ENCODE measurements at regions not wholly inside any gene's neighbourhood (a gene's known extent, or its start where the extent isn't known, plus 50 kb on each side); places are given as distances from the start of the nearest gene placed in this dataset.
"Not testable (repeated sequence)": the region's sequence is repeated elsewhere in the genome, so short reads cannot be mapped to it uniquely, and the experiment has no call there.

DNA sequence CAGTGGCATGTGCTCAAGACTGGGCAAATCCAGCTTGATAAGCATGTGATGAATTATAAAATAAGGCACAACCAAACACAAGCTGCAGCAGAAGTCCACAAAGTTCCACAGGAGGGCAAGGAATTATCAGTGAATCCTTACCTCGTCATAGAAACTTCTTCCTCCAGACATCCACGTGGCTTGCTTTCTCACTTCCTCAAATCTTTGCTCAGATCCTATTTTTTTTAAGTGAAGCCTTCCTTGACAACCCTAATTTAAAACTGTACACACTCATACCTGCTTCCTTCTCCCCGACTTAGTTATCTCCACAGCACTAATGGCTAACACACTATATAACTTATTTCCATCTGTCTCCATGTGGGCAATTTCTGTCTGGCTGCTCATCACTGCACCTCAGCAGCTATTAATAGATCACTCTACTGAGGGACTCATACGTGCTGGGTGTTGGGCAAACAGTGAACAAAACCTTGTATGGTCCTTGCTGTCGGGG lies 320.7 kb downstream of the KLF13 start:
- in situ Hi-C loops (cut with HindIII; ENCODE audit: low sequenced_read_pairs) = not testable (repeated sequence)

GRCh38 chr15:31649634-31650033 lies 323.0 kb downstream of the KLF13 start:
- in situ Hi-C loops (cut with HindIII; ENCODE audit: low sequenced_read_pairs) = not testable (repeated sequence)

DNA sequence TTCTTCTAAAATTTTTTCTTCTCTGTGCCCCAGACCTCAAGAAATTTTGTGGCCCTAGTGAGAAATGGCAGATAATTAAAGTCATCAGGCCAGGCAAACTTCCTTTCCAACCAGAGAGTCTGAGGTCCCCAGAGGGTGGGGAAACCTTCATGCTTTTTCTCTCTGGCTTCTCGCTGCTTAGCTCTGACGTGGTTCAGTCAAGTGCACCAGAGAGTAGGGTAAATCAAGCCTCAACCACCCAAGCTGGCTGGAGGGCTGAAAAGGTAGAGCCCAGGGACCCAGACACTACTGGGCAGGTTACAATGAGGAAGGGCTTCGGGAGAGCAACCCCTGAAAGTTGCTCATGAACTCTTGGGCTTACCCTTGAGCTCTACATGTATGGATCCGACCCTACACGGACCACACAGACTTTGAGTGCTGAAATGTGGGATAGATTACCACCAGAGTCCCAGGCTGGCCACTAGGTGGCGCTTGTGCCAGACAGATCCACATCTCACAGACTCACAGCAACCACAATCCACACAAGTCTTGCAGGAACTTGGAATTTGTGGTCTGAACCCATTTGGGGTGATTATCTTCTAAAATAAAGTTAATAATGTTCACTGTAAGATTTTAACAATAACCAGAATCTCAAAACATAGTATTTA lies 323.5 kb downstream of the KLF13 start:
- in situ Hi-C loops (cut with HindIII; ENCODE audit: low sequenced_read_pairs) = not testable (repeated sequence)

DNA sequence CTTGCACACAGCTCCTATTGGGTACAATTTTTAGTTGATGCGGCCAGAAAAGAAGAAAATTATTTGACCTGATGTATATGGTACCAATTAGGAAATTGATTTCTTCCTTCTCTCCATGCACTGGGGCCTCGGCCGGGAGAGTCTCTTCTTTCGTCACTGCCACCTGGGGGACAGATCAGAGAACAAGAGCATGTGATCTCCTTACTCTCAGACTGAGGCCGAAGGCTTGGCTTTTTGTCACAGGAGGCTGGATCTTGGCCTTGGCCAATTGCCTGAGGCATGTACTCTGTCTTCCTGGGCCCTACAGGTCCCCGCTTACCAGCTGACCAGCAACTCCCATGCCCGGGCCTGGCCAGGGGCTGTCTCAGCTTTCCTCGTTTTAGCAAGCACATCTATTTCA lies 330.3 kb downstream of the KLF13 start:
- in situ Hi-C loops (cut with HindIII; ENCODE audit: low sequenced_read_pairs) = not testable (repeated sequence)

DNA sequence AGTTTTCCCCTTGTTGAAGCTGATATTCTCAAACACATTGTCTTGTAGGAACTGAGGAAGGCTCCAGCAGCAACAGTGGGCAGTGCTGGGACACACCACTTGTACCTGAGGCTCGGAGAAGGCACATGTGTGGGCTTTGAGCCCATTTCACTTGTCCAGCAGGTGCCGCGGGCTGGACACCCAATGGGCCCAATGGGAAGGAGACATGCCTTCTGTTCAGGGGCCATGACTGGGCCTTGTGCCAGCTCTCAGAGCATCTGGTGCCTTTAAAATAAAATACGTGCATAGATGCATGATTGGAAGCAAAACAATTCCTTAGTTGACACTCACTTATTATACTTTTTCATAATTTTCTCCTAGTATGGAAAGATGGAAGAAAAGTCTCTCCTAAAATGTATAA lies 334.2 kb downstream of the KLF13 start:
- in situ Hi-C loops (cut with HindIII; ENCODE audit: low sequenced_read_pairs) = no loop called here

DNA sequence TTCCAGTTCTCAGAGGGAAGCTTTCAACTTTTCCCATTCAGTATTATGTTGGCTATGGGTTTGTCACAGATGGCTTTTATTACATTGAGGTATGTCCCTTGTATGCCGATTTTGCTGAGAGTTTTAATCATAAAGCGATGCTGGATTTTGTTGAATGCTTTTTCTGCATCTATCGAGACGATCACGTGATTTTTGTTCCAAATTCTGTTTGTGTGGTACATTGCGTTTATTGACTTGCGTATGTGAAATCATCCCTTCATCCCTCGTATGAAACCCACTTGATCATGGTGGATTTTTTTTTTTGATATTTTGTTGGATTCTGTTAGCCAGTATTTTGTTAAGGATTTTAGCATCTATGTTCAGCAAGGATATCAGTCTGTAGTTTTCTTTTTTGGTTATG lies 339.1 kb downstream of the KLF13 start:
- in situ Hi-C loops (cut with HindIII; ENCODE audit: low sequenced_read_pairs) = not testable (repeated sequence)

GRCh38 chr15:31669158-31669908 lies 342.7 kb downstream of the KLF13 start:
- in situ Hi-C loops (cut with HindIII; ENCODE audit: low sequenced_read_pairs) = not testable (repeated sequence)

DNA sequence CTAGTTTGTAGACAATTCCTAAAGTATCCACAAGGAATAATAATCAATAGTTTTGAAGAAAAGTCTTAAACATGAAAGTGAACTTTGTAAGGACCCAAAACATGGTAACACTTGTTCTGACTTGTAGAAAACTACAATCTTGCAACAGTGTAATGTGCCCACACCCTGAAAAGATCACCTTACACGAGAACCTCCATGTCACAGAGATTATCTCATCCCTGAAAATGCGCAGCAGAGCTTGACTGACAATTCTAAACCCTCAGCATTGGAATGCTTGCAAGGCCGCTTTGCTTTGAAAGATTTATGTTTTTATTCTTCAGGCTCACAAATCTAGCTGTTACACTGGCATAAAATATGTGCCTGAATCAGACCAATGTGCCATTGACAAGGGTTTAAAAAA lies 346.6 kb downstream of the KLF13 start:
- in situ Hi-C loops (cut with HindIII; ENCODE audit: low sequenced_read_pairs) = not testable (repeated sequence)

DNA sequence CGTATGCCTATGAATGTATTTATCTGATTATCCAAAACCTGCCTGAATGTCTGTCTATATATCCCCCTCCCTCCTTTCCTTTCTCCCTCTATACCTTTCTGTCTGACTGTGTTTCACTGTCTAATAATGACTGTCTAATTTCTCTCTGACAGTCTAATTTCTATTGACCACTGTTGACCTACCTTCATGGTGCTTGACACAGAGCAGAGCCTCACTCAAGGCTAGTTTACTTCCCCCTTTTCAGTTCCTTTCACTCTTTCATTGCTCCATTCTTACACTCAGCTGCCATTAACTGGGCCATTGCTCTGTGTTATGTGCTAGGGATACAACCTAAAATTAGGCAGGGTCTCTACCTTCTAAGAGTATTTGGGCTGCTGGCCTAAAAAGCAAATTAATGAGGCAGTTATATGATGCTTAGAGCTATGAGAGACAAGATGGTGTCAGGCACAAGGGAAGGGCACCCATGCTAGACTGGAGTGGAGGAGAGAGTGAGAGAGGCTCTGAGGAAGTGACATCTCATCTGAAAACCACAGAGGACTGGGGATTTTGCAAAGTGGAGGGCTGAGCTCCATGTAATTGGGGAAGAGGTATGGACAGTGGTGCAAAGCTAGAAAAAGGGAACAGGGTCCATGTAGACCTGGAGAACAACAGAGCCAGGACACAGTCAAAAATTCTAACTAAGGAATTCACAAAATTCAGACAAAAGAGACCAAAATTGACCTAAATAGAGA lies 348.6 kb upstream of the CHRNA7 start:
- in situ Hi-C loops (cut with HindIII; ENCODE audit: low sequenced_read_pairs) = not testable (repeated sequence)

GRCh38 chr15:31687088-31687487 lies 343.2 kb upstream of the CHRNA7 start:
- in situ Hi-C loops (cut with HindIII; ENCODE audit: low sequenced_read_pairs) = not testable (repeated sequence)

- in situ Hi-C loops (cut with HindIII; ENCODE audit: low sequenced_read_pairs) = not testable (repeated sequence)
Measured at GRCh38 chr15:31696509-31696908, 333.8 kb upstream of the CHRNA7 start.

DNA sequence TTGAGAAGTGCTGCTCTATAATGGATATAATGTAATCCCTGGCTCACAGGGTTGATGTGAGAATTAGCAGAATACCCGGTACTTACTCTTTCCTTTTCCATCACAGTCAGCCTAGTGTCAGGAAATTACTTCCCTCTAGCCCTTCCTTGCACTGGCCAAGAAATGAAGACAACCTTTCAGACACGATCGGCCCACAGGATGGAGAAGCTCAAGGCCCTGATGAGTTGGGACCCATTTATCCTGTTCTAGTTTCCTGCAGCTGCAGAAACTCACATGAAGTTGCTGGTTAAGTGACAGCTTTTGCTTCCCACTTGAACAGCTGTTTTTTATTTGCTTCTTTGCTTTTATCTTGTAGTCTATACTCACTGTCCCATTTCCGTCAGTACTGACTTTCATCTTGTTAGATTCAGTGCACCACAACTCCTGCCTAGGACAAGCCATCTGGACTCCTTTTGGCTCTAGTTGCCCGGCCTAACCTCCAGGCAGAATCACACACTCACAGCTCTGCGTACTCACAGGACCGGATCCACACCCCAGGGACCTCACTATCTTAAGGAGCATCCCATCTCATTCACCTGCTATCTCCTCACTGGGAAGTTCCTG lies 325.1 kb upstream of the CHRNA7 start:
- in situ Hi-C loops (cut with HindIII; ENCODE audit: low sequenced_read_pairs) = not testable (repeated sequence)

- in situ Hi-C loops (cut with HindIII; ENCODE audit: low sequenced_read_pairs) = not testable (repeated sequence)
Measured at GRCh38 chr15:31707944-31708702, 322.2 kb upstream of the CHRNA7 start.

- in situ Hi-C loops (cut with HindIII; ENCODE audit: low sequenced_read_pairs) = not testable (repeated sequence)
Measured at GRCh38 chr15:31708703-31709327, 321.5 kb upstream of the CHRNA7 start.

DNA sequence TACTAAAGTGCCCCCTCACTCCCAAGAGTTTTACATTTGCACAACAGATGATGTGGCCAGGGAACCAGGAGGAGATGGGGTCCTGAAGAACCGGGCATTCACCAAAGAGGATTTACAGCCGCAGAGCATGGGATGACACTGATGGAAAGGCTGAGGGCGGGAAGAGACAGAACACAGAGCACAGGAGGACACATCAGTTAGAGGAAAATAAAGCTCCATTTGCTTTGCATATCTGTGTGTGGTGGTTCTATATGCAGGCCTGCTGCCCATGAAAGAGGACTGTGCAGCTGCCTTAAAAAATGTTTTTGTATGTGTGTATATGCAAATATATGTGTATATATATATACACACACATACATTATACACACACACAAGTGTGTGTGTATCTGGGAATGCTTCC lies 320.8 kb upstream of the CHRNA7 start:
- in situ Hi-C loops (cut with HindIII; ENCODE audit: low sequenced_read_pairs) = not testable (repeated sequence)

DNA sequence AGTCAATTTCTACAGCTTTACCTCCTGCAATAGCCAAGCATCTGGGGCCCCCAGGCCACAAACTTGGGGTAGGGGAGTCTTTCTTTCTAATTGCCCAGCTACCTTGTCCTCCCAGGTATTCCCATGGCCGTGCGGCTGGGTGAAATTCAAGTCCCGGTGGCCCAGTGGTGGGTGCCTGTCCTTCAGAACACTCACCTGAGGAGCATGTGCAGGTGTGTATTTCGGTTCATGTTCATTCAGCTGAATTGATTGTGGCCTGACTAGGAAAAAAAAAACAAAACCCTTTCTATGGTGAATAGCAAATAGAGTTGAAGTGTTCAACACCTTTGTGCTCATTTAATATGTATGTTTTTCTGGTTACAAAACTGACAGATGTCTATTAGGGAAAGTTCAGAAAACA lies 319.5 kb upstream of the CHRNA7 start:
- in situ Hi-C loops (cut with HindIII; ENCODE audit: low sequenced_read_pairs) = not testable (repeated sequence)

- in situ Hi-C loops (cut with HindIII; ENCODE audit: low sequenced_read_pairs) = not testable (repeated sequence)
Measured at GRCh38 chr15:31715208-31715607, 315.1 kb upstream of the CHRNA7 start.

DNA sequence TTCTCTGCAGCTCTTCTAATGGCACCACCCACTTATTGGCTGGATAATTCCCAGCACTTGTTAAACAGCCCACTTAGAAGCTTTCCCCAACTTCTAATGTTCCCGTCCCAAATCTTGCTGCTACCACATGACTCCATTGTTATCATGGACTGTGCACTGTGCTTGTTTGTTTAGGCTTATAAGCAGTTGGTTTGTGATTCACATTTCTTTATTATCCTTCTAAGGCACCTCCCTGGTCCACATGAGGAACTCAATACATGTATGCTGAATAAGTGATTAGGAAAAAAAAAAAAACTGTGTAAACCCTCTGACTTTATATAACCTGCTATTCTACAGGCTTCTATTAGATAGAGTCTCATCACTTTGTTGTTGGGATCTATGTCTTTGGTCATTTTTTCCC lies 311.7 kb upstream of the CHRNA7 start:
- in situ Hi-C loops (cut with HindIII; ENCODE audit: low sequenced_read_pairs) = not testable (repeated sequence)

DNA sequence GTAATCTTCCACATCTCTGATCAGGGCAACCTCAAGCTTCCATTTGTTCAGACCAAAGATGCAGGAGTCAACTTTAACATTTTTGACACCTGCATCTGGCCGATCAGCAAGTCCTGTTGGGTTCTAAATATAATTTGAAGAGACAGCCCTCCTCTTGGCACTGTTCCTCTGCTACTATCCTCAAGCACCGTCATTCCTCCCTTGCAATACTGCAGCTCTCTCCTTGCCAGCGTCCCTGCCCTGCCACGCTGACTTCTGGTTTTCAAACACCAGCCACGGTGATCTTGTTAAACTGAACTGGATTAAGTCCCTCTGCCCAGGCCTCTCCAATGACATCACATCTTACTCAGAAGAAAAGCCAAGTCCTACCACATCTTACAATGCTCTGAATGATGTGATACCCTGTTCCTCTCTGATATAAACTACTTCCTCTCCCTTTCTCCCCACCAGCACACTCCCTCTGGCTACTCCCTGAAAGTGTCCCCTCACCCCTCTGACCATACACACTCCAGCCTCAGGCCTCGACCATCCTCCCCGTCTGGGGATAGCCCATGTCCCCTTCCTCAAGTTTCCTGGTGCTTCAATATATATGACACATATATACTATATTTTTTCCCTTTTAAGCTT lies 310.8 kb upstream of the CHRNA7 start:
- in situ Hi-C loops (cut with HindIII; ENCODE audit: low sequenced_read_pairs) = not testable (repeated sequence)

DNA sequence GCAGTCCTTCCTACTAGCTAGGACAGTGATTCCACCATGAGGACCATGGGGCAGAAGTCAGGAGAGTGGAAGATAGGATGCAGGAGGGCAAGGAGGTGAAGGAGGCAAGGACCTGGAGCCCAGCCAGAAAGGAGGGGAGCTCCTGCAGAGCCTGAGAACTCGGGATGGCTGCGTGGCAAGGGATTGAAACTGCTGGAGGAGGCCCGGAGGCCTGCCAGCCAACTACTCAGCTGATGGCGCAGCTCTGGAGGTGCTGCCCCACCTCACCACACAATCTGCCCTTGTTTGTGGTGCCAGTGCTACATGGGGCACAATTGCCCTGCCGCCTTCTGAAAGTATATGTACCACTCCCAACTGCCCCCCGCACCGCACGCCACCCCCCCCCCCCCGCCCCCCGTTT lies 307.3 kb upstream of the CHRNA7 start:
- in situ Hi-C loops (cut with HindIII; ENCODE audit: low sequenced_read_pairs) = not testable (repeated sequence)
